Ectodermal cell (in vitro differentiated cells): ENCODE measurements at regions not wholly inside any gene's neighbourhood (a gene's known extent, or its start where the extent isn't known, plus 50 kb on each side); places are given as distances from the start of the nearest gene placed in this dataset.

Source experiments
- H3K27ac ChIP-seq: 2 replicates; pipeline ENCODE4 v1.7.0; 2013; ENCODE audit warnings: mild to moderate bottlenecking, low read depth, low read length; ENCODE audit not compliant: insufficient read depth, poor library complexity, severe bottlenecking
- H3K27me3 ChIP-seq: 2 replicates; pipeline ENCODE4 v1.7.0; 2013; ENCODE audit warnings: mild to moderate bottlenecking, low read length; ENCODE audit not compliant: insufficient read depth, control insufficient read depth, poor library complexity, severe bottlenecking
- H3K36me3 ChIP-seq: one replicate; pipeline ENCODE4 v1.7.0; 2013; ENCODE audit warnings: low read length; ENCODE audit not compliant: control insufficient read depth, insufficient read depth
- H3K4me1 ChIP-seq: one replicate; pipeline ENCODE4 v1.7.0; 2013; ENCODE audit warnings: low read length; ENCODE audit not compliant: control insufficient read depth, insufficient read depth
- H3K4me3 ChIP-seq: 2 replicates; pipeline ENCODE4 v1.7.0; 2013; ENCODE audit warnings: low read depth, low read length, control low read depth; ENCODE audit not compliant: insufficient read depth
- H3K9me3 ChIP-seq: 2 replicates; pipeline ENCODE4 v1.7.0; 2013; ENCODE audit warnings: mild to moderate bottlenecking, low read length, moderate library complexity; ENCODE audit not compliant: control insufficient read depth
- WGBS, 2 experiments: methylation state at CpG; one replicate each; pipeline ENCODE4 v1.1.7; 2013; ENCODE audit warnings: missing lambda C conversion rate in 2 of 2; 5-methylcytosine and 5-hydroxymethylcytosine counted together

DNA sequence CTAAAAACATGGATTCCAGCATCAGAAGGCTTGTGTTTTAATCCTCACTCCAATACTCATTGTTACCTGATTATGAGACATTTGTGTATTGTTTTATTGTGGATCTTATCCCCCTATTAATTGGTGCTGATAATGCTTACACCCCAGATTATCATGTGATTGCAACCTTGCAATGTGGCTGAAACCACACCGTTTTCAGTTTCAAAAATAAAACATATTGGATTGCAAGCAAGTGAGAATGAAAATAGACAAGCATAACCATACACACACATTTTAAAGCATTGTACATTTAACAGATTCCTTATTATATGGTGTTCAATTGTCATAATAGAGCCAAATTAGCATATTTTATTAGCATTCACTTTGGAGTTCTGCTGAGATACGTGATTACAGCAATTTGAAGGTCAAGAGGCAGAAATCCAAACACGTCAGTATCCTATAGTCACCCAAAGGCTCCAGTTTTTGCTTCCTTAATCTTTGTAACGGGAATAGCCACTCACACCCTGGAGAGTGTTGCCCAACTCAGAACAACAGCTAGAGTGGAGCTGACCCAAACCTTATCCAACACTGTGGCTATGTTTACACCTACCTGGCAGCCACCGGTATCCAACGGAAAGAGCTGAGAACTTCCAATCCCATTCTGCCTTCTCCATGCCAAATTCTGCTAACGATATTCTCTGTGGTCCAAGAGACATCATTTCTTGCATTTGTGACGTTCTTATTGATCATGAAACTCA is 317.1 kb upstream of the KLF6 start:
- WGBS, 2 experiments, result 93 to 95% methylated on average over 8 of the region's 8 CpGs
- H3K4me3 ChIP-seq, result no peak overlapping the region
- H3K36me3 ChIP-seq, result no peaks in the 10 kb centered on the region
- H3K27ac ChIP-seq, result no peak overlapping the region
- H3K27me3 ChIP-seq, result no peaks in the 10 kb centered on the region
- no peaks in the 10 kb centered on the region for H3K4me1 ChIP-seq
- no peaks in the 10 kb centered on the region for H3K9me3 ChIP-seq

DNA sequence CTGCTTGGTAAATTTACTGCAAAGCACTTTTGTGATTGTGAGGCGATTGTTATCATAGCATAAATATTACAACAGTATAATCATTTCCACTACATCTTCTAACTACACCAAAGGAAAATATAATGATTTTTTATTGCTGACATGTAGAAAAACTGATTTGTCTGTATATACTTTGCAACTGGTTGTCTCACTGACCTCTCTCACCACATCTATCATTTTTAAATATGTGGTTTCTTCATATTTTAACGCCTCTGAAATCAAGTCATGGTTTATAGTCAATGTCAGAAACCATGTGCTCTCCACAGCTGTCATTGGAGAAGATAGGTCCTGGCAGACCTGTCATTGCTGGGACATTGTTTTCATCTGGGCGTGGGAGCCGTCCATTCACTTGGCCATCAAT is 315.4 kb upstream of the KLF6 start:
- Histone ChIP-seq H3K27me3 (no peaks in the 10 kb centered on the region), H3K9me3 (no peaks in the 10 kb centered on the region), H3K4me3 (no peak overlapping the region), H3K4me1 (no peaks in the 10 kb centered on the region), H3K27ac (no peak overlapping the region), H3K36me3 (no peaks in the 10 kb centered on the region)
- 94 to 97% methylated on average over 3 to 4 of the region's 4 CpGs for WGBS, 2 experiments

DNA sequence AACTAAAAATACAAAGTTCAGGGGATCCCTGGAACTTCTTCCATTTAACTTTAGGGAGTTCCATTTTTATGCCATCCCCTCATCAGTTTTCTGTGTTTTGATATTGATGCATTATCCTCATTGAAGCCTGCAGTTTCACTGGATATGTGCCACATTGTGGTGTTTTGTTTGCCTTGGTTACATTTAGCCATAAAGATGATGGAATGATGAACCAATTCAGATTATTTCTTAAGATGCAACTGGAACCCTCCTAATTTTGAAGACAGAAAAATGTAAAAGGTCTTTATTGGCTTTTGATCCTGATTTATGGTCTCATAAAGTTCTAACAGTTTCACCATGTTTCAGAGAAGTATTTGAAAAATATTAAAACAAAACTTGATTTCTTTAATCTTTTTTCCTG is 314.2 kb upstream of the KLF6 start:
- Histone ChIP-seq H3K9me3 (no peaks in the 10 kb centered on the region), H3K27me3 (no peaks in the 10 kb centered on the region), H3K27ac (no peak overlapping the region), H3K36me3 (no peaks in the 10 kb centered on the region), H3K4me3 (no peak overlapping the region), H3K4me1 (no peaks in the 10 kb centered on the region)

DNA sequence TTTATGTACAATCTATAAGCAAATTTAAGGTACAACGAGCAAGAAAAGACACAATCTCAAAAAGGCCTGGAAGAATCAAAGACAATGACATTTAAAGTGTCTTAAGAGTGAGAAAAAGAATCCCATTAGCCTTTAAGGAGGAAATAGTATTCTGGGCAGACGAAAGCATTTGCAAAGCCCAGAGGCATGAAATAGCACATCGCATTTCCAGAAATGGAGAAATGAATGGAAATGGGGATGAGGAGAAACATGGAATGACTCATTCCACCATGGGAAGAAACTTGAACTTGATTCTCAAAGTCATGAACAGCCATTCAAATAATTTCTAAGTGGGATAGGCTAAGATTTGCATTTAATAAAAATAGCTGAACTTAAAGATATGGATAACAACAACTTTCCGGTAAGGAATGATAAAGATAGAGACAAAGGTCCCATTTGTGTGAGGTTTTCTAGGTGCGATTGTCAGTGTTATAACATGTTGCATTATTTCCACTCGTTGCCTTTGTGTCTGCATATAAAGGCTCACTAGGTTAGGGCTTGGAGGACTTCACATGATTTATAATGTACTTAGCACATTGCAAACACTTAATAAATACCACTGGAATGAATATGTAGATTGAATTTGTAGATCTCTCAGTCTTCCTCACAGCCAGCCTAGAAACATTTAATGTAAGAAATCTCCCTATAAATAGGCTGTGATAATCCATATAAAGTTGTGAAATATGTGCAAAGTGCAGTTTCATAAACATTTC is 310.3 kb upstream of the KLF6 start:
- Histone ChIP-seq H3K27me3 (no peaks in the 10 kb centered on the region), H3K27ac (no peak overlapping the region), H3K4me3 (no peak overlapping the region), H3K4me1 (no peaks in the 10 kb centered on the region), H3K36me3 (no peaks in the 10 kb centered on the region), H3K9me3 (no peaks in the 10 kb centered on the region)
- 93 to 94% methylated on average over 6 of the region's 6 CpGs for WGBS, 2 experiments

DNA sequence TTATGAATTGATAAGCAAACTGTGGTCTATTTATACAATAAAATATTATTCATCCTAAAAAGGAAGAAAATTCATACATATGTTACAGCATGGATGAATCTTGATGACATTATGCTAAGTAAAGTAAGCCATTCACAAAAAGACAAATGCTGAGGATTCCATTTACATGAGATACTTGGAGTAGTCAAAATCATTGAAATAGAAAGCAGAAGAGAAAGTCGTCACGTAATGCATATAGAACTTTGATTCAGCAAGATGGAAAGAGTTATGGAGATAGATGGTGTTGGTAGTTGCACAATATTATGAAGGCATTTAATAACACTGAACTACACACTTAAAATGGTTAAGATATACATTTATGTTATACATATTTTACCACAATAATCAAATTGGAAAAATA is 309.7 kb upstream of the KLF6 start:
- H3K27ac ChIP-seq, result no peak overlapping the region
- H3K4me1 ChIP-seq, result no peaks in the 10 kb centered on the region
- no peaks in the 10 kb centered on the region for H3K27me3 ChIP-seq
- no peaks in the 10 kb centered on the region for H3K36me3 ChIP-seq
- H3K9me3 ChIP-seq, result no peaks in the 10 kb centered on the region
- WGBS, 2 experiments, result 93 to 100% methylated on average over 2 of the region's 2 CpGs
- H3K4me3 ChIP-seq, result no peak overlapping the region

DNA sequence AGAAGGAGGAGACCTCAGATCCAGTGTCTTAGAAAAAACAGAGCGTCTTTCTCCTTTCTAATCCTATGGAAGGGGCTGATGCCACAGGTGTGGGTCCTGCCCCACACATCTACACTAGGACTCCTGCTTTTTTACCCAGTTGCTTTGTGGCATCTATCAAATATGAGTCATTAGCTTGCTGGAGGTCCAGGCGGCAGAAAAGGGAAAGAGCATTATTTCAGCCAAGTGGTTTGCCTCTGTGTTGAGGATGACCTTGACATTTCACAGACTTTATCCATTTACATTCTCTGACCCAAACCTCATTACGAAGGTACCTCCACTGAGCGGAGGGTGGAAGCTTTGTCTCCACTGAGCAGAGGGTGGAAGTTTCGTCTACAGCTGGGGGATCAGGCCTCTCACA is 308.4 kb upstream of the KLF6 start:
- Histone ChIP-seq H3K4me3 (no peak overlapping the region), H3K9me3 (no peaks in the 10 kb centered on the region), H3K27ac (no peak overlapping the region), H3K36me3 (no peaks in the 10 kb centered on the region), H3K27me3 (no peaks in the 10 kb centered on the region), H3K4me1 (no peaks in the 10 kb centered on the region)
- WGBS, 2 experiments, result 94 to 95% methylated on average over 4 to 5 of the region's 5 CpGs

DNA sequence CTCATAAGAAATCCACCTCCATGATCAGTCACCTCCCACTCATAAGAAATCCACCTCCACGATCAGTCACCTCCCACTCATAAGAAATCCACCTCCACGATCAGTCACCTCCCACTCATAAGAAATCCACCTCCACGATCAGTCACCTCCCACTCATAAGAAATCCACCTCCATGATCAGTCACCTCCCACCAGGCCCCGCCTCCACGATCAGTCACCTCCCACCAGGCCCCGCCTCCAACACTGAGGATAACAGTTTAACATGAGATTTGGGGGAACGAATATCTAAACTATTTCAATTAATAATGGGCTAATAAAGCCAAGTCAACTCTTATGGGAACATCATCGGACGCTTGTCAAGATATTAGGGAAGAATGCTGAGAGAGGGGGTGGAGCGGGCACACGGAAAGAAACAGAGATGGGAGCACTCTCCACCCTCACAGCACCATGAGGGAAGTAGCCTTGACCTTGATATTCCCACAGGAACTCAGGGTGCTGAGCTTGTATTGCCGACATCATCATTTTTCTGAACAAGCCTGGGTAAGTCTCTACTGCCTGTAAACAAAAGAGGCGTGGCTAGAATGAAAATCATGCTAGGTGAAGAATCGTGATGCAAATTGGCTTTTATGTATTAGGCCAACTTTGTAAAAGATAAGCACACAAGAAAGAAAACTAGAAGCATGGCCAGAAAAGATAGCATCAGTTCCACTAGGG is 303.5 kb upstream of the KLF6 start:
- WGBS, 2 experiments, result 94 to 96% methylated on average over 14 of the region's 14 CpGs
- Histone ChIP-seq H3K27me3 (no peaks in the 10 kb centered on the region), H3K27ac (no peak overlapping the region), H3K36me3 (no peaks in the 10 kb centered on the region), H3K4me1 (peaks cover 18% of the 10 kb centered on the region), H3K9me3 (no peaks in the 10 kb centered on the region), H3K4me3 (no peak overlapping the region)

DNA sequence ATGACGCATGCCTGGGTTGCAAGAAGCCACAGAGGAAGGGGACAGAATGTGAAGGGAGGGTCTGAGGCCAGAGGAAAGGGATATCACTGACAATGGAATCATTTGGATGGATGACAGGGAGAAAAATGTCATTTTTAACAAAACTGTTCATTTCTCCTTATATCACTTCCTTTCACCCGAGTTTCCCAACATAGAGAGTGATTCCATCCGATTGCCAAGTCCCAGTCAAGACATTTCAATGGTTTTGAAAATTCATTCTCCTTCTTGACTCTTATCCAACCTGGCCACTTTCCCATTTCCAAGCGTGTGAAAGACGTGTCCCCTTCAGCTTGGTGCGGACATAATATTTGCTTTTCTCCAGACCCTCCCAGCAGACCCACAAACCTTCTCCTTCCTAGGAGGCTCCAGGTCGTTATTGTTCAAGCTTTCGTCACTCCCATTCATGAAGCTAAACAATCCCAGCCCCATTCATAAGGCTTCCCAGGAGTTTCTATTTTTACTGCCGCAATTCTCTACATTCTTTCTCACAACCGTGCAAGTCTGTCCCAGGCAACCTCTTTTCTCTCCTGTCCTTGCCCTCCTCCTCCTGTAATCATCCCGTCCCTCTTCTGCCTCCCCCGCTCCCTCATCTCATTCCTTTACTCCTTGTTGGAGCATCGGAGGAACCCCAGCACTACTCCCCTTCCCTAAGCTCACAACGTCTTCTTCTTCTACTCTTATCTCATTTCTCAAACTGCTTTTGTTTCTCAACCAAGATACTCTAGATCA is 301.3 kb upstream of the KLF6 start:
- Histone ChIP-seq H3K27ac (no peak overlapping the region), H3K36me3 (no peaks in the 10 kb centered on the region), H3K4me1 (peaks cover 18% of the 10 kb centered on the region), H3K27me3 (no peaks in the 10 kb centered on the region), H3K4me3 (no peak overlapping the region), H3K9me3 (no peaks in the 10 kb centered on the region)
- 57 to 69% methylated on average over 14 of the region's 14 CpGs for WGBS, 2 experiments

DNA sequence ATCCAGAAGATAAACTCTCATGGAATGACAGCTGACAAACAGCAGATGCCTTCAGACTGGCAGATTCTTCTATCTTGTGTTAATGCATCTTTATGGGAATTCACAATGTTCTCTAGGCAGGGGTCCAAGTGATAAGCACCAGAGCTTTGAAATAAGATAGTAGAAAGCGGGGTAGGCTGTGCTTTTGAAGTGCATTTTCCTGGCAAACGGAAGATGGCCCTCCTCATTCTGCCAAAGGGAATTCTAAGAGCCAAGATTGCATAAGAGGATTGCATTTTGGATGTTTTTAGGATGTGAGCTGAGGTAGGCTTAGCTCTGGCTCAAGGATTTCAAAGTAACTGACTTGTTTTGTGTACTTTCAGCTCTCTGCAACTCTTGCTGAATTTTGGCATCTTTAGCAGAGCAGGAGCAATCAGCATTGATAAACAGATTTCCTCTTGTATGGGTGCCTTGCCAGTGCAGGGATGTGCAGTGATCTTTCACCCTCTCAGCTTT is 298.5 kb upstream of the KLF6 start:
- no peak overlapping the region for H3K27ac ChIP-seq

More for the DNA sequence above, 298.5 kb upstream of the KLF6 start:
- no peaks in the 10 kb centered on the region for H3K9me3 ChIP-seq
- peaks cover 18% of the 10 kb centered on the region for H3K4me1 ChIP-seq
- H3K4me3 ChIP-seq, result no peak overlapping the region
- no peaks in the 10 kb centered on the region for H3K27me3 ChIP-seq
- H3K36me3 ChIP-seq, result no peaks in the 10 kb centered on the region
- 24 to 33% methylated on average over 2 of the region's 2 CpGs for WGBS, 2 experiments
